ENCODE measurements at regions not wholly inside any gene's neighbourhood (a gene's known extent, or its start where the extent isn't known, plus 50 kb on each side); places are given as distances from the start of the nearest gene placed in this dataset.

GRCh38 chr3:164230385-164231094 lies 847.8 kb downstream of the SI start:
- no peak for TF ChIP-seq TCF4 (CRISPR knock-in tag; IDR thresholded peaks at IDR 0.05; ENCODE audit: borderline replicate concordance)
- ATAC-seq, result no peak

DNA sequence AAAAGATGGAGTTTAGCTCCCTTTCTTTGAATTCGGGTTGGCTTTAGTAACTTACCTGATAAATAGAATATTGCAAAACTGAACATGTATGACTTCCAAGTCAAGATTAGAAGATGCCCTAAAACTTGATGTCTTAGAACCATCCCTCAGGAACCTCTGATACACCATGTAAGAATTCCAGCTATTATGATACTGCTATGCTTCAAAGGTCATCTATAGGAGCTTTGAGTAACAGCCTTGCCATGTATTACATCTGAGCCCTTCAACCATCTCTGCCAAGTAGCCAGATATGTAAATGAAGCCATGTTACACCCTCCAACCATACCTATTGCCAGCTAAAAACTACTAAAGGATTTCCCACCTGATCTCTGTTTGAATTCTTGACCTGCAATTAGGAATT lies 854.2 kb downstream of the SI start:
- TF ChIP-seq CREB5 (CRISPR knock-in tag; IDR thresholded peaks at IDR 0.05; ENCODE audit: low read depth) (no peak), SNAI2 (CRISPR knock-in tag; IDR thresholded peaks at IDR 0.05) (no peak), ISL1 (CRISPR knock-in tag; IDR thresholded peaks at IDR 0.05) (no peak), GLIS3 (CRISPR knock-in tag; IDR thresholded peaks at IDR 0.05) (no peak), ZFP3 (CRISPR knock-in tag; IDR thresholded peaks at IDR 0.05) (no peak)
- TF ChIP-seq, protein P1, sequence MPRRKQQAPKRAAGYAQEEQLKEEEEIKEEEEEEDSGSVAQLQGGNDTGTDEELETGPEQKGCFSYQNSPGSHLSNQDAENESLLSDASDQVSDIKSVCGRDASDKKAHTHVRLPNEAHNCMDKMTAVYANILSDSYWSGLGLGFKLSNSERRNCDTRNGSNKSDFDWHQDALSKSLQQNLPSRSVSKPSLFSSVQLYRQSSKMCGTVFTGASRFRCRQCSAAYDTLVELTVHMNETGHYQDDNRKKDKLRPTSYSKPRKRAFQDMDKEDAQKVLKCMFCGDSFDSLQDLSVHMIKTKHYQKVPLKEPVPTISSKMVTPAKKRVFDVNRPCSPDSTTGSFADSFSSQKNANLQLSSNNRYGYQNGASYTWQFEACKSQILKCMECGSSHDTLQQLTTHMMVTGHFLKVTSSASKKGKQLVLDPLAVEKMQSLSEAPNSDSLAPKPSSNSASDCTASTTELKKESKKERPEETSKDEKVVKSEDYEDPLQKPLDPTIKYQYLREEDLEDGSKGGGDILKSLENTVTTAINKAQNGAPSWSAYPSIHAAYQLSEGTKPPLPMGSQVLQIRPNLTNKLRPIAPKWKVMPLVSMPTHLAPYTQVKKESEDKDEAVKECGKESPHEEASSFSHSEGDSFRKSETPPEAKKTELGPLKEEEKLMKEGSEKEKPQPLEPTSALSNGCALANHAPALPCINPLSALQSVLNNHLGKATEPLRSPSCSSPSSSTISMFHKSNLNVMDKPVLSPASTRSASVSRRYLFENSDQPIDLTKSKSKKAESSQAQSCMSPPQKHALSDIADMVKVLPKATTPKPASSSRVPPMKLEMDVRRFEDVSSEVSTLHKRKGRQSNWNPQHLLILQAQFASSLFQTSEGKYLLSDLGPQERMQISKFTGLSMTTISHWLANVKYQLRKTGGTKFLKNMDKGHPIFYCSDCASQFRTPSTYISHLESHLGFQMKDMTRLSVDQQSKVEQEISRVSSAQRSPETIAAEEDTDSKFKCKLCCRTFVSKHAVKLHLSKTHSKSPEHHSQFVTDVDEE (CRISPR knock-in tag; IDR thresholded peaks at IDR 0.05), result no peak
- no peak for ATAC-seq

DNA sequence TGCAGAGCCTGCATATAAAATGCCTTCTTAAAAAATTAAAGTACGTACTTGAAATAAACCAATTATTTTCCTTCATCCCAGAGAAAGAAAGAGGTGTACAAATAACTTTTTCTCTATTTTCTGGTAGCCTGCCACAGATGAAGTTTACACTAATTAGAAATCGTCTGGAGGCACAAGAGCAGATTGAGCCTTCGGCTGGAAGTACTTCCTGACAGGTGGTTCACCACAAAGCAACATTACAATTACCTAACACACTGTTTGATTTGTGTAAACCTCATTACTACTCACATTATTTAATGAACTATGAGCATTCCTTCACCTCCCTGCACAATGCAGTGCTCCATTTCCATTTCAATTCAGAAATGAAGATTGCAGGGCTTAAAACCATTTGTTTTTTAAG lies 856.1 kb downstream of the SI start:
- no peak for ATAC-seq
- TF ChIP-seq, protein P2, sequence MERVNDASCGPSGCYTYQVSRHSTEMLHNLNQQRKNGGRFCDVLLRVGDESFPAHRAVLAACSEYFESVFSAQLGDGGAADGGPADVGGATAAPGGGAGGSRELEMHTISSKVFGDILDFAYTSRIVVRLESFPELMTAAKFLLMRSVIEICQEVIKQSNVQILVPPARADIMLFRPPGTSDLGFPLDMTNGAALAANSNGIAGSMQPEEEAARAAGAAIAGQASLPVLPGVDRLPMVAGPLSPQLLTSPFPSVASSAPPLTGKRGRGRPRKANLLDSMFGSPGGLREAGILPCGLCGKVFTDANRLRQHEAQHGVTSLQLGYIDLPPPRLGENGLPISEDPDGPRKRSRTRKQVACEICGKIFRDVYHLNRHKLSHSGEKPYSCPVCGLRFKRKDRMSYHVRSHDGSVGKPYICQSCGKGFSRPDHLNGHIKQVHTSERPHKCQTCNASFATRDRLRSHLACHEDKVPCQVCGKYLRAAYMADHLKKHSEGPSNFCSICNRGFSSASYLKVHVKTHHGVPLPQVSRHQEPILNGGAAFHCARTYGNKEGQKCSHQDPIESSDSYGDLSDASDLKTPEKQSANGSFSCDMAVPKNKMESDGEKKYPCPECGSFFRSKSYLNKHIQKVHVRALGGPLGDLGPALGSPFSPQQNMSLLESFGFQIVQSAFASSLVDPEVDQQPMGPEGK (CRISPR knock-in tag; IDR thresholded peaks at IDR 0.05; ENCODE audit: borderline replicate concordance), result no peak
- TF ChIP-seq GLIS3 (CRISPR knock-in tag; IDR thresholded peaks at IDR 0.05) (no peak), OSR1 (CRISPR knock-in tag; IDR thresholded peaks at IDR 0.05) (no peak), TCF4 (CRISPR knock-in tag; IDR thresholded peaks at IDR 0.05; ENCODE audit: borderline replicate concordance) (no peak), SNAI2 (CRISPR knock-in tag; IDR thresholded peaks at IDR 0.05) (no peak), RARB (CRISPR knock-in tag; IDR thresholded peaks at IDR 0.05) (no peak), ZC3H10 (CRISPR knock-in tag; IDR thresholded peaks at IDR 0.05) (no peak), ZNF70 (CRISPR knock-in tag; IDR thresholded peaks at IDR 0.05) (no peak), CSDC2 (CRISPR knock-in tag; IDR thresholded peaks at IDR 0.05) (no peak), ESRRG (CRISPR knock-in tag; IDR thresholded peaks at IDR 0.05) (no peak), ARNTL (CRISPR knock-in tag; IDR thresholded peaks at IDR 0.05; ENCODE audit: borderline replicate concordance, low read depth) (no peak), PPARA (CRISPR knock-in tag; IDR thresholded peaks at IDR 0.05; ENCODE audit: borderline replicate concordance) (no peak), BACH2 (CRISPR knock-in tag; IDR thresholded peaks at IDR 0.05; ENCODE audit: borderline replicate concordance) (no peak), CREB5 (CRISPR knock-in tag; IDR thresholded peaks at IDR 0.05; ENCODE audit: low read depth) (no peak)
- TF ChIP-seq, protein P3, sequence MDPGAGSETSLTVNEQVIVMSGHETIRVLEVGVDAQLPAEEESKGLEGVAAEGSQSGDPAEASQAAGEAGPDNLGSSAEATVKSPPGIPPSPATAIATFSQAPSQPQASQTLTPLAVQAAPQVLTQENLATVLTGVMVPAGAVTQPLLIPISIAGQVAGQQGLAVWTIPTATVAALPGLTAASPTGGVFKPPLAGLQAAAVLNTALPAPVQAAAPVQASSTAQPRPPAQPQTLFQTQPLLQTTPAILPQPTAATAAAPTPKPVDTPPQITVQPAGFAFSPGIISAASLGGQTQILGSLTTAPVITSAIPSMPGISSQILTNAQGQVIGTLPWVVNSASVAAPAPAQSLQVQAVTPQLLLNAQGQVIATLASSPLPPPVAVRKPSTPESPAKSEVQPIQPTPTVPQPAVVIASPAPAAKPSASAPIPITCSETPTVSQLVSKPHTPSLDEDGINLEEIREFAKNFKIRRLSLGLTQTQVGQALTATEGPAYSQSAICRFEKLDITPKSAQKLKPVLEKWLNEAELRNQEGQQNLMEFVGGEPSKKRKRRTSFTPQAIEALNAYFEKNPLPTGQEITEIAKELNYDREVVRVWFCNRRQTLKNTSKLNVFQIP (CRISPR knock-in tag; IDR thresholded peaks at IDR 0.05; ENCODE audit: borderline replicate concordance, low read depth), result no peak

DNA sequence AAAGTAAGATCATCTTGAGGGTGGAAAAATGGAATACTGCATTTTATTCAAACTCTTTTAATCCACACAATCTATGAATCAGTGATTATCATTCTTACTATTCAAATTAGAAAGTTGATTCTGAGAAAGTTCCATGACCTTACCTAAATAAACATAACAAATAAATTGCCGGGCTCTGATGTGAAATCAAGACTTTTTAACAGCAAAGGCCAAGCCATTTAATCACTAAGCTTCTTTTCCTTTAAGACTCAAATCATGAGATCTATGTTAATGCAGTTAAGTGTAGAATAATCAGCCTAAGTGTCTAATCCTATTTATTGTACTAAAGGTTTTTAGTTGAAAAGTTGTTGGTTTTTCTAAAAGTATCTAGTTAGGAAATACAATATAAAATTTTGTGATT lies 857.0 kb downstream of the SI start:
- ATAC-seq, result no peak
- no peak for TF ChIP-seq ZNF8 (CRISPR knock-in tag; IDR thresholded peaks at IDR 0.05)
- no peak for TF ChIP-seq ESRRG (CRISPR knock-in tag; IDR thresholded peaks at IDR 0.05)
- TF ChIP-seq TCF4 (CRISPR knock-in tag; IDR thresholded peaks at IDR 0.05; ENCODE audit: borderline replicate concordance), result no peak
- TF ChIP-seq TOX (CRISPR knock-in tag; IDR thresholded peaks at IDR 0.05; ENCODE audit: borderline replicate concordance), result no peak
- TF ChIP-seq PPARA (CRISPR knock-in tag; IDR thresholded peaks at IDR 0.05; ENCODE audit: borderline replicate concordance), result no peak
- TF ChIP-seq SNAI2 (CRISPR knock-in tag; IDR thresholded peaks at IDR 0.05), result no peak
- TF ChIP-seq ISL1 (CRISPR knock-in tag; IDR thresholded peaks at IDR 0.05), result no peak
- no peak for TF ChIP-seq GLIS3 (CRISPR knock-in tag; IDR thresholded peaks at IDR 0.05)
- no peak for TF ChIP-seq ZNF565 (CRISPR knock-in tag; conservative IDR thresholded peaks at IDR 0.05; ENCODE audit: low read depth)
- TF ChIP-seq, protein P3 (CRISPR knock-in tag; IDR thresholded peaks at IDR 0.05; ENCODE audit: borderline replicate concordance, low read depth), result no peak
- TF ChIP-seq, protein P2 (CRISPR knock-in tag; IDR thresholded peaks at IDR 0.05; ENCODE audit: borderline replicate concordance), result no peak
- no peak for TF ChIP-seq ZFP30 (CRISPR knock-in tag; IDR thresholded peaks at IDR 0.05)
